ENCODE measurements at regions not wholly inside any gene's neighbourhood (a gene's known extent, or its start where the extent isn't known, plus 50 kb on each side); places are given as distances from the start of the nearest gene placed in this dataset.
"Not testable (repeated sequence)": the region's sequence is repeated elsewhere in the genome, so short reads cannot be mapped to it uniquely, and the experiment has no call there.

DNA sequence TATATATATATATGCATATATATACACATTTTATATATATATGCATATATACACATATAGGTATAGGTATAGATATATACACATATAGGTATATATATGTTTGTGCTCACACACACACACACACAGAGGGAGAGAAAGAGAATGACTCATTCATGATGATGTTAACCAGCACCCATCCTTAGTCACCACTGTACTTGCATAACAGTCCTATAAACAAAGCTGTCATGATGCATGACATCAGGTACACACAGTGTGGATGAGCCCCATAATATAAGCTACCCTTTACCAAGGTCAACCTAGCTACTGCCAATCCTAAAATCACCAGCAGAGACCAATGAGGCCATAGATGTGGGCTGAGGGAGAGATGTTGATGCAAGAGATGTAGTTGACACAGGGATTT is 1408.0 kb downstream of the RAPGEF2 start:
- ChIA-PET CTCF (no interaction called here), POLR2A (no interaction called here)

DNA sequence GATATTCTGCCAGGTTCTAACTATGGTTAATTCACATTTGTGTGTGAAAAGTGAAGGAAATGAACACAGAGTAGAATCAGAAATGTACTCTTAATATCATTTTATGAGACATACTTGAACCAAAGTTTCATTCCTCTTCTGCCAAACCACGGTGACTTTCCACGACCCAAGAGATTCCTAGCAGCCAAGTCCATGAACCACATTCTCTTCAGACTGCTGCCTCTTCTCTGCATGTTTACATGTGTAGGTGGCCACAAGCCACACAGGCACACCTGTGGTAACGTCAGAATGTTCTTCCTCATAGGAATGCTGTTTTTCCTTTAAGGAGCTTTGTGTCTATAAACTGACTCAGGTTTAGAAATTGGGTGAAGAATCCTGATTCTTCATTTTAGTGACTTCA is 1411.2 kb downstream of the RAPGEF2 start:
- CTCF ChIA-PET: no interaction called here
- POLR2A ChIA-PET: no interaction called here

DNA sequence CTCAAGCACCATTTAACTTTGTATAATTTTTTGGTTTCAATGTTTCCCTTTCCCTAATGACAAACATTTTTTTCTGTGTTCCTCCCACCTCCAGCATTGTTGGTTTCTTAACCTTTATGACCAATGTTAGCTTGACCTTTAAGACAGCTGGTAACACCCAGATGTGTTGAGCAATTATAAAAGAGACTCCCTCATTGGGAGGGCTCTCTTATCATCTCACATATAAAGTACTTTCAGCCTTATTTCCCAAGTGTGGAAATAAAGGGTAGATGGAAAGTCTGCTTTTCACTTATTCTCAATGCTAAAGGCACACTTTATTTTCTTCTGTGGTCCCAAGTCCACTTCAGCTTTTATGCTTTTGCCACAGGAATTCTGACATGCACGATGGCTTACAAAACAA is 1420.4 kb downstream of the RAPGEF2 start:
- ChIA-PET CTCF (no interaction called here), POLR2A (no interaction called here)

DNA sequence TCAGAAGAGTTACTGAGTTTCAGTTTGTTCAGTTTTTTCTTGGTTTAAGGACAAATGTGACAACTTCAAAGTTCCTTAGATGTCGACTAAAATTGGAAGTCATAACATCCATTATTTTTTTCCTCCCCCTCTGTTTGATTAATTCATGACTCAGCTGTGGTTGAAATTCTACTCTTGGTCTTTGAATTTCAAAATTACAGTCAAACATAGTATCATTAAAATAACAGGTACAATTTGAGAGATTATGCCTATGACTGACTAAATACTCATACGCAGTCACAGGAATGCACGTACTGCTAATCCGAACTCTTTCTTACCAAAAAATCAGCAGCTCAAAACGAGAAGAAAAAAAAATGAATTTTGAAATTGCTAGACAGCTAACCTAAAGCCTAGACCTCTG is 1434.8 kb downstream of the RAPGEF2 start:
- POLR2A ChIA-PET: no interaction called here
- CTCF ChIA-PET: no interaction called here

DNA sequence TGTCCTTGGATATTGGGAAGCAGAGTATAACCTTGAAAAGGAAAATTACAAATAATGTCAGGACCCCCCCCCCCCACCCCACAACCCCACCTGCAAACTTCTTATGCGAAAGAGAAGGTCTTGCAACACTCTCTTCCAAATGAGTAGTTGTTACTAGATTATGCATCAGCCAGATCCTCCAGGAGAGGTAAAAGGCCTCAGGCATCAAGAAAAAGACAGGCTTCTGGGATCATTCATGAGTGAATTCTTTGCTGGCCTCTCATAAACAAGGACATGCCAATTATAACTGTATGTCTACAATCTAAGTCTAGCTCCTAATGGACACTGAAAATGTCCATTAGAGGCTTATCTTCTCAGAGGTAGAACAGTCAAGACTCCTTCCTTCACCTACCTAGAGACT is 1443.3 kb downstream of the RAPGEF2 start:
- CTCF ChIA-PET: no interaction called here
- POLR2A ChIA-PET: no interaction called here

DNA sequence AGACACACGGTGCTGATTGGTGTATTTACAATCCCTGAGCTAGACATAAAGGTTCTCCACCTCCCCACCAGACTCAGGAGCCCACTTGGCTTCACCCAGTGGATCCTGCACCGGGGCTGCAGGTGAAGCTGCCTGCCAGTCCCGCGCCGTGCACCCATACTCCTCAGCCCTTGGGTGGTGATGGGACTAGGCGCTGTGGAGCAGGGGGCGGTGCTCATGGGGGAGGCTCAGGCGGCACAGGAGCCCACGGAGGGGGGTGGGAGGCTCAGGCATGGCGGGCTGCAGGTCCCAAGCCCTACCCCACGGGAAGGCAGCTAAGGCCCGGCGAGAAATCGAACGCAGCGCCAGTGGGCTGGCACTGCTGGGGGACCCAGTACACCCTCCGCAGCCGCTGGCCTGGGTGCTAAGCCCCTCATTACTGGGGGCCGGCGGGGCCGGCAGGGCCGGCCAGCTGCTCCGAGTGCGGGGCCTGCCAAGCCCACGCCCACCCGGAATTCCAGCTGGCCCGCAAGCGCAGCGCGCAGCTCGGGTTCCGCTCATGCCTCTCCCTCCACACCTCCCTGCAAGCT is 1447.2 kb downstream of the RAPGEF2 start:
- POLR2A ChIA-PET, CTCF ChIA-PET: not testable (repeated sequence)

DNA sequence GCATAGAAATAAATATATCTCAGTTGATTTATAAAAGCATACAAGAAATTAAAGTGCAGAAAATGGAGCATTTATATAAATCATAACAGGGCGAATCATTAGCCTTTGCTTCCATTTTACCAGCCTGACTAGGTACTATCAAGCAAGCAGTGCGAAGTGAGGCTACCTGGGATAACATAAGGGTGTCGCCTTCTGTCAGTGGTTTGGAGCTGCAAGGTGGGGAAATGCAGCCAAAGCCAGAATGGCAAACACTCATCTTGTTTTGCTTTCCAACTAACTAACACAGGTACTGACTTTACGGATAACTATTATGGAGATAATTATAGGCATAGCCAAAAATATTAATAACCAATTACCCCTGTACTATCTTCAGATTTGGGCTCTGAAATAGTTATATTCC is 1459.8 kb downstream of the RAPGEF2 start:
- CTCF ChIA-PET: no interaction called here

DNA sequence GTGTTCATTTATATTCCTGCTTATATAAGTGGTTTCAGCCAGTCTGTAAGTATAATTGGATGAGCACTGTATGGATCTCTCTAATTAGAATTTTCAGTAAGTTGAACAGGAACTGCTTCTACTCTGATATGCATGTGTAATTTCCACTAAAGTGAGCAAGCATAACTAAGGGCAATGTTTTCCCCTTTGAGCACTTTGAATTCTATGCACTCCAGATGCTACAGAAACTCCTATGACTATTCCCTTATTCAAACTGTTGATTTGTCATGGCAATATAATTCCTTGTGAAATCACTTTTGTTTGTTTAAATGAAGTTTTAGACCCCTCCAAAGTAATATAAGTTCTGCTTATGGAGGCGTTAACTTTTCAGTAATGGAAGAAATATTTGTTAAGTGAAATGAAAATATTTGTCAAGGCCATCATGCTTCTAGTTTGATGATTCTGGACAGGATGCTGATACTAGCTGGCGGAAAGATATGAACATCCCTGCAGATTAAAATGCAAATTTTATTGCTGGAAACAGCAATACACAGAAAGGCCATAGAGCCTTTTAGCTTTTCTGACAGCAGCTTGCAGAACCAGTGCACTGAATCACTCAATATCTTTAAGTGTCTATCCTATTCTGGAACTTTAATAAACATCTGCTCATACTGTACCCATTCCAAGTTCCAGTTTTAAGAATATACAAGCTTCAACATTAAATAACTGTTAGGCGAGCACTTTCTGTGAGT is 1460.8 kb downstream of the RAPGEF2 start:
- ChIA-PET POLR2A (no interaction called here), CTCF (no interaction called here)

More for the DNA sequence above, 1459.8 kb downstream of the RAPGEF2 start:
- POLR2A ChIA-PET: no interaction called here

DNA sequence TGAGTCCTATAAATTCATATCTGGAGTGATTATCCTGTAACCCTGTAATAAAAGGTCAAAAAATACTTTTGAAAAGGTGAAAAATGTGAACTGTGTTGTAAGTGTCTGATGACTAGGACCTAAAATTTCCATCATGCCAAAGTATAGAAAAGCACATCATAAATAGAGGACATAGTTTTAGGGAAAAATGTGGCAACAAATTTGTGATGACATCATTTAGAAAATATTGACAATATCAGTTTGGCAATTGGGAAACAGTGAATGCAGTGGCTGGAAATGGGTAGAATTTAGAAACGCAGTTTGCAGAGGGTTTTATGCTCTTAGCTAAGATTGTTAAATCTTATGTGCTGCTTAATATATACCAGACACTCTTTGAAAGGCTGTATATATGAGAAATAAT is 1464.8 kb downstream of the RAPGEF2 start:
- ChIA-PET POLR2A (no interaction called here), CTCF (no interaction called here)

DNA sequence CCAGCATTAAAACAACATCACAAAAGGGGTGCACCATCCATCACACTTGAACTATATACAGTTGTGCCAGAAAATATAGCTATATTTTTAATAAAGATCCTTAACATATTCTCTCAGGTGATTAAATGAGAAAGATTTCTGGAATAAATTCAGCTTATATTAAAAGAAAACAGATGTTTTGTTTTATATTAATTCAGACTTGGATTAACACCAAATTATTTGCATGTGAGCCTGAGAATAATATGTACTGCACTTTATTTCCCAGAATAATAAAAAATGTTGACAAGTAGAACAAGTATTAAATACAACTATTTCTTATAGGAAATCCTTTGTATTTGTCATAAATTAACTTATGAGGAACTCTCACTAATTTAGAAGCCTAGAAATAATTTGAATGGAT is 1467.4 kb downstream of the RAPGEF2 start:
- ChIA-PET POLR2A (no interaction called here), CTCF (no interaction called here)

DNA sequence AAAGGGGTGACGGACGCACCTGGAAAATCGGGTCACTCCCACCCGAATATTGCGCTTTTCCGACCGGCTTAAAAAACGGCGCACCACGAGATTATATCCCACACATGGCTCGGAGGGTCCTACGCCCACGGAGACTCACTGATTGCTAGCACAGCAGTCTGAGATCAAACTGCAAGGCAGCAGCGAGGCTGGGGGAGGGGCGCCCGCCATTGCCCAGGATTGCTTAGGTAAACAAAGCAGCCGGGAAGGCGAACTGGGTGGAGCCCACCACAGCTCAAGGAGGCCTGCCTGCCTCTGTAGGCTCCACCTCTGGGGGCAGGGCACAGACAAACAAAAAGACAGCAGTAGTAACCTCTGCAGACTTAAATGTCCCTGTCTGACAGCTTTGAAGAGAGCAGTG is 1471.4 kb downstream of the RAPGEF2 start:
- POLR2A ChIA-PET, CTCF ChIA-PET: not testable (repeated sequence)

DNA sequence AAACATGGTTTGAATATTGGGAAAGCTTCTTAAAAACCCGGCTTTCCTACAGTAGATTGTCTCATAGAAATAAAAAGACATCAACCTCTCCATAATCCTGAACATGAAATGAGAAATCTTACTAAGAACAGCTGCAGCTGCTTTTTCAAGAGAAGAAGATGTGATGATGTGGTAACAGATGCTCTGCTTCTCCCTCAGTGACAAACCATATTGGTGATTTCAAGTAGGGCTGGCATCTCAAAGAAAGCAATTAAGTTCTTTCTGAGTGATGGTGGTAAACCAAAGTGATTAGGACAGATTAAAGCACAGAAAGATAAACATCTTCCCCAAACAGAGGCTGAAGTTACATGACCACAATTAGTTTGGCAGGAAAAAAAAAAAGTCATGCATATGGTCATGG is 1477.7 kb downstream of the RAPGEF2 start:
- ChIA-PET CTCF (no interaction called here), POLR2A (no interaction called here)

DNA sequence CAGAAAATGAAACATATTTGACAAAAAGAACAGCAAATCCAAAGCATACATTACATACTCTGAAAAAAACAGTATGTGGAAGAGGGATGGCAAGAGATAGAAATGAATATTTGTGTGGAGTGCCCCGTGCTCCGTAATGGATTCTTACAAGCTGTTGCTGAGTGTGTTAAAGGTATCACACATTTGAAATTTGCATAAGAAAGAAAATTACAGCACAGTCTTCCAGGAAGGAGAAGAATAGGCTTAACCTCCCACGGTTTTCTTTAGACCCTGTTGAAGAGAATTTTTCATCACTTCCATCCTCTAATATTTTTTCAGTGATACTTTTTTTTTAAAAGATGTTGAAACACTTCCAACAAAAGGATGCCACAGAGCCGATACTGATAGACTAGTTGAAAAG is 1489.4 kb downstream of the RAPGEF2 start:
- POLR2A ChIA-PET: no interaction called here
- CTCF ChIA-PET: no interaction called here

DNA sequence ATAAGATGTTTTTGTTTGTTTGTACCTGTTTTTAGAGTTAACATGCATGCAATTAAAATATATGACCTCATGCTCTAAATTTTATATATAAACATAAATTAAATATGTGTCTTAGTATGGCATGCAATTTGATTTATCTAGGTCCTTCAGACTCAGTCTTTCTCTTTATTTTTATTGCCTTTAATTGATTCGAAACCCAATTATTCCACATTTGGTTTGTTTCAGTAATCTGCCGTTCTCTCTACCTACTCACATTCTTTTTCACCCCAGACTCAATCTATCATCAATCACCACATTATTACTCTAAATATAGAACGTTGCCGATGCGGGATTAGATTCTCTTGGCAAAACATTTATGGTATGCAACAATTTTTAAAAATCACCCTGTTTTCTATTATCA is 1492.8 kb downstream of the RAPGEF2 start:
- ChIA-PET CTCF (no interaction called here), POLR2A (no interaction called here)

DNA sequence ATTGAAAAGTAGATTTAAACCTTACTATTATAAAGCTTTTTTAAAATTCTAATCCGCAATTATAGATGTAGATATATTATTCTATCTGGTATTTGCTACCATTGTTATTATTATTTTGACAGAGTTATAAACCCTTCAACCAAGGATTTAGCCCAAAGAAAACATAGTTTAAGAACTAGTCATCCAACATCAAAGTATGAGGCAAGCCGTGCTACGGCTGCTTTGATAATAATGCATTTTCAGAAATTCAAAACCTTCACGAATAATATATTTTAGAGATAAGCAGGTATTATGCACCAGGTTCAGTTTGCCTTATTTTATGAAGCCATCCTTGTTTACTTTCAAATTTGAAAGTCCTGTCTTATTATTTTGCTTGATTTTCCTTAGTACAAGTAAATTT is 1501.7 kb downstream of the RAPGEF2 start:
- ChIA-PET CTCF (no interaction called here), POLR2A (no interaction called here)

DNA sequence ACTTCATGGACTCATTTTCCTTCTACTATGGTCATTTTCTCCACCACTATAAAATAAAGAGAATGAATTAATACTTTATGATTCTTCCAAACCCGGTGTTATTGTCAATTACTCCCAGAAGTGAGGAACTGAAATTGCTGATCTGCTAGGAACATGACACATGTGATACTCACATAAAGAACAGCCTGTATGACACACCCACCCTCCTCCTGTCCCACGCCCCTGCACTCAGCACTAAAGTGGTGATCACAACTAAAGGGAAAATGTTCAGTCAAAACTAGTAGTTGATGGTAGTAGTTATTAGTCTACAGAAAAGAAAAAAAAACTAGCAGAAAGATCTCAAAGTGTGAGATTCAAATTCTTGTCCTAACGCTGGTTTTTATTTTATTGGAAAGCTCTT is 1508.3 kb downstream of the RAPGEF2 start:
- ChIA-PET POLR2A (no interaction called here), CTCF (no interaction called here)

DNA sequence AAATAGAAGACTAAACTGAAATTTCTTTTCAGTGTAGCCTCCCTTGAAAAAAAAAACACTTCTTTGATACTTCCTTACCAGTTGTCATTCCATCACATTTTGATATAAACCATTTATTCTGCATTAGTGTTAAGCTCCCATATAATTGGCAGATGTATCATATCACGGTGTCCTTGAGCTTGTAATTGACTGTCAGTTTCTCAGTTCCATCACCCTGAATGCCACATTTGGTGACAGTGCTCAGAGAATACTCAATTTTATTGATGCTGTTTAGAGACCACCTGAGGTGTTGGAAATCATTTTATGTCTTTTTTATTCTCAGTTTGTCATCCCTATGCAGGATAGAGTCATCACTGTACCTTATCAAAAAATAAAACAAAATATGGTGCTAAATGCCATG is 1528.2 kb downstream of the RAPGEF2 start:
- ChIA-PET CTCF (no interaction called here), POLR2A (no interaction called here)

DNA sequence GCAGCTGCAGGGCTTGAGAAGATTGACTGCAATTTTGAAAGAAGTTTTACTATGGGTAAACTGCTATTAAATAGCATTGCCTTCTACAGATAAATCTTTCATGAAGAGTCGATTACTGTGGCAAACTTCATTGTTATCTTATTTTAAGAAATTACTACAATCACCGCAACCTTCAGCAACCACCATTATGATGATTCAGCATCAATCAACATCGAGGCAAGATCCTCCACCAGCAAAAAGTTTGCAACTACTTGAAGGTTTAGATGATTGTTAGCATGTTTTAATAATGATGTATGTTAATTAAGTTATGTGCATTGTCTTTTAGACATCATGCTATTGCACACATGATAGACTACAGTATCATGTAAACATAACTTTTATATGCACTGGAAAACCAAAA is 1511.0 kb downstream of the FSTL5 start:
- ChIA-PET CTCF (no interaction called here), POLR2A (no interaction called here)

DNA sequence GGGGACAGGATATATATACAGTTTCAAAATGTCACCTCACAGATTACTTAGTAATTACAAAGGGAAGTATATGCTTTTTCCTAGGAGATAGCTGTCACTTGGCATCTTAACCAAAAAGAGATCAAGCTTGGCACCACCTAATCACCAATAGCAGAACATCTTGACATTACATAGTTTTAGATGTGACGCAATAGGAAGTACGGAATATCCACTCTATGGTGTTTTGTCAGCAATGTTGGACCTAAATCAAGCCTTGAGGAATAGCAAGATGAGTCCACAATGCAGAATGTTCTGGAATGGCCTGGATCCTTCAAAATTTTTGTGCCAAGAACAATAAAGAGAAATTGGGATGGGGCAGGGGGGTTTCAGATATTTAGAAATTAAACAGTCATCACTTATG is 1488.2 kb downstream of the FSTL5 start:
- POLR2A ChIA-PET: no interaction called here
- CTCF ChIA-PET: no interaction called here

DNA sequence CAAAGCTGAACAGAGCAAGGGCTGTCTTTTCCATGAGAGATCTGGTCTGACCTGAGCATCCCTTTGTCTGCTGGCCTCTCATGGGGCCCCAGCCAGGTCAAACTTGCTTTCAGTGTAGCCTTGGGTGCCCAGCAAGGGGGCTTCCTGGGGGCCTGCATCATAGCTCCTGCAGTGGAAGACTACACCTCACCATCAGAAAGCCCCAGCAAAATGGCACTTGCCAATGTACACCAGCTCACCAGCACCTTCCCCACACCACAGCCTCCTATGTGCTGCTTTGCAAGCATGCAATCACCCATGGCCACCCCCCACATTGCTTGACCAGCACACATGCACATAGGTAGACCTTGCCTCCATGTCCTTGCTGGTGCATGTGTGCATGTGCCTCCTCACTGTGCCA is 1478.1 kb downstream of the FSTL5 start:
- ChIA-PET CTCF (no interaction called here), POLR2A (no interaction called here)

DNA sequence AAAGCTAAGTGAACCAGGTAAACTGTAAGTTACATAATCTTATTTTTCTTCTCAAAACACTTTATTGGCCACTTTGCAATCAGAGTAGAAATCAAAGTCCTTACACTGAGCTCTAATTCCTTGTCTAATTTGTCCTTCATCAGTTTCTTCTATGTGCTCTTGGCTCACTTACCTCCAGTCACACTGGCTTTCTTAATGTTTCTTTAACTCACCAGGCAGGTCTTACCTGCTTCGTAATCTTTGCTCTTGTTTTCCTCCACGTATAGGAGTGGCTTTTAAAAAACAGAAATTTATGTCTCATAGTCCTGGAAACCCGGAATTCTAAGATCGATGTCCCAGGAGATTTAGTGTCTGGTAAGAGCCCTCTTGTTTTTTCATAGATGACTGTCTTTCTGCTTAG is 1462.1 kb downstream of the FSTL5 start:
- ChIA-PET POLR2A (no interaction called here), CTCF (no interaction called here)

DNA sequence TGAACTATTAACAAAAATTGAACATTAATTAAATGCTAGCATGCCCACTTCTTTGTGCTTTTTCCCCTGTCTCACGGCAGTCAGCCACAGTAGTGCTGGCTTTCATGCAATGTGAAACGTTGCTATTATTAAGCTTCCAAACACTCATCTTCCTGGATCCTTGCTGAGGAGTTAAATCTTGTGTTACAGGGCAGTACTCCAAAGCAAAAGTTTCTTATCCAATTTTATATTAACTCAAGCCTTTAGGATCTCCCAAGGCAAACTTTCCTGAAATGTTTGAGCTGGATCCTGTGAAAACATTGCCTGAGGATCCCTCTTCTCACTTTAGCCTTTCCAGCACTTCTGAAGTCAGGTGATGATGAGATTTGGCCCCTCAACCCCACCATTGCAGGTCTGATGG is 1454.8 kb downstream of the FSTL5 start:
- ChIA-PET POLR2A (no interaction called here), CTCF (no interaction called here)

DNA sequence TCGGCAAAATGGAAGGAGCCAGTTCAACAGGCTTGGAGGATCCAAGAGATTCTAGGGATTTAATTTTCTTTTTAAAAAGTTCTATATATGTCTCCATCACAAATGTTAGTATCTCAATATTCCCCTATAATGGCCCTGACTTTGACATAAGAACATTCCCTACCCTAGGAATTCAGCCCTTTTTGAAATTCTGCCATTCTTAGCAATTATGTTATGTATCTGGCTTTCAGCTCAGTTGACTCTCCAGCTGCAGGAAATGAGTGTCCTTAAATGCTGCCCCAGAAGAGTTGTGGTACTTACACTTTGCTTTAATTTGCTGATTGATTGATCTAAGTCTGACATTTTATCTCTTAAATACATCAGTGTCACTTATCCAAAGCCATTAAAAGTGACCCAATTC is 1454.3 kb downstream of the FSTL5 start:
- ChIA-PET POLR2A (no interaction called here), CTCF (no interaction called here)

Measured in activated CD8-positive, alpha-beta memory T cell treated with anti-CD3 and anti-CD28 coated beads for 36 hours (primary cell).